HG03520 (cell line): ENCODE measurements at regions not wholly inside any gene's neighbourhood (a gene's known extent, or its start where the extent isn't known, plus 50 kb on each side); places are given as distances from the start of the nearest gene placed in this dataset.
"Not testable (repeated sequence)": the region's sequence is repeated elsewhere in the genome, so short reads cannot be mapped to it uniquely, and the experiment has no call there.

ENCODE experiments used
- ATAC-seq: cut with Tn5 transposase; IDR thresholded peaks from one replicate; pipeline ENCODE4 v1.9.1; 2021; ENCODE audit warnings: mild to moderate bottlenecking, moderate library complexity; ENCODE audit not compliant: unreplicated experiment

DNA sequence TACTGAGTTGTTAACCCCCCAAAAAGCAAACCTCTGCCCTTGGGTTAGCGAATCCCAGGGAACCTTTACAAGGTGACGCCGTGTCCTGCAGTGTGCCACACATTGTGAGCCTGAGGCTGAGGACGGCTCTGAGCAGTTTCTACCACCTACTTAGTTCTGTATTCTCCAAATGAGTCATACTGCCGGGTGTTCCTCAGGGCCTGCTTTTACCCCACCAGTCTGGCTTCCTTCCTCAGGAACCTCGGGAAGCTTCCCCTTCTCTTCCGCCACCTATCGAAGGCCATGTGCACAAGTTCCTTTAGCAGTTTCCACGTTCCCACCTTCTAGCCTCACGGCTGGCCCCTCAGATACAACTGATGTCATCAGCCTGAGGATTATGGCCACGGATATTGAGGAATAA is 384.0 kb upstream of the TPM1 start:
- peak; percentile 56 for ATAC-seq

DNA sequence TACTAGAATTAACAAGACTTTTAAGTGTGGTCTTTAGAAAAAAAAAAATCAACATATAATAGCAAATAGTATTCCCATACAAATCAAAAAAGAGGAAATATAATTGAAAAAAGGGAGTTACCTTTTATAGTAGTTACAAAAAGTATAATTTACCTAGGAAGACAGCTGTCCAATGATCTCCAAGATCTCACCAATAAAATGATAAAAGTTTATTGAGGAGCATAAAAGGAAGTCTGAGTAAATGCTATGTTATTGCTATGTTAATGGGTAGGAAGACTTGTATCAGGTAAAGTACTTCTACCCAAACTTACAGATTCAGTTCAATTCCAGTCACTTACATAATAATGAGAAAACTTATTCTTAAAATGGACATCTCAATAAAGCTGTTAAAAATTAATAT is 379.0 kb upstream of the TPM1 start:
- ATAC-seq: no peak

- no peak for ATAC-seq
Observed at GRCh38 chr15:62665449-62665848, 377.1 kb upstream of the TPM1 start.

GRCh38 chr15:62666046-62666445 is 376.5 kb upstream of the TPM1 start:
- ATAC-seq: no peak

DNA sequence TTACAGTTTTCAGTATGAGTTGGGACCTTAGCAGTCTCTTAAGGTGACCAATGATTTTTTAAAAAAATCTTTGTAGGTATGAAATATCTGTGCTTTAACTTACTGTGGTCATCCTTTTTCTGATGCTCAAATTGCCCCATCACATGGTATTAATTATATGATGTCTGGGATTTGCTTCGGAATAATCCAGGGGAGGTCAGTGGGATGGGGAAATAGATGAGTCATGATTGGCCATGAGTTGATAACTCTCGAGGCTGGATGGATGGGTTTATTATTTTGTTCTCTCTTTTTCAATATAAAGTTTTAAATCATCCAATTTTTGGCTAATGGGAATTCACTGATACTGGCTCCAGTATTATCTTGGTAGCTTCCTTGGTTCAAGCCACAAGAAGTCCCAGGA is 370.3 kb upstream of the TPM1 start:
- ATAC-seq: no peak

DNA sequence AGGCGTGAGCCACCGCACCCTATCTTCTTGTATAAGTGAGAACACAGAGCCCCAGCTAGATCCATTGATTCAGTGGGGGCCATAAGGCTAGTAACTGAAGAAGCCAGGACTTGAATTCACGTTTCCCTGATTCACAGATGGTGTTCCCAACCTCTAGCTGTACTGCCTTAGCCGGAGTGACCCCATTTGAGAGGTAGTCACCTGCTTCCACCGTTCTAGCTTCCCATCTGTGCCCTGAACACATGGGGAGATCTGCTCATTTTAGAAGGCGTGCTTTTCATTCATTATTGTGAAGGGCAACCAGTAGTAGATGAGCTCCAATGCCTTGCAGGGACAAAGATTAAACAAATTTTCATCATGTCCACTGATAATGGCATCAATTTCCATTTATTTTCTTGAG is 365.7 kb upstream of the TPM1 start:
- no peak for ATAC-seq

DNA sequence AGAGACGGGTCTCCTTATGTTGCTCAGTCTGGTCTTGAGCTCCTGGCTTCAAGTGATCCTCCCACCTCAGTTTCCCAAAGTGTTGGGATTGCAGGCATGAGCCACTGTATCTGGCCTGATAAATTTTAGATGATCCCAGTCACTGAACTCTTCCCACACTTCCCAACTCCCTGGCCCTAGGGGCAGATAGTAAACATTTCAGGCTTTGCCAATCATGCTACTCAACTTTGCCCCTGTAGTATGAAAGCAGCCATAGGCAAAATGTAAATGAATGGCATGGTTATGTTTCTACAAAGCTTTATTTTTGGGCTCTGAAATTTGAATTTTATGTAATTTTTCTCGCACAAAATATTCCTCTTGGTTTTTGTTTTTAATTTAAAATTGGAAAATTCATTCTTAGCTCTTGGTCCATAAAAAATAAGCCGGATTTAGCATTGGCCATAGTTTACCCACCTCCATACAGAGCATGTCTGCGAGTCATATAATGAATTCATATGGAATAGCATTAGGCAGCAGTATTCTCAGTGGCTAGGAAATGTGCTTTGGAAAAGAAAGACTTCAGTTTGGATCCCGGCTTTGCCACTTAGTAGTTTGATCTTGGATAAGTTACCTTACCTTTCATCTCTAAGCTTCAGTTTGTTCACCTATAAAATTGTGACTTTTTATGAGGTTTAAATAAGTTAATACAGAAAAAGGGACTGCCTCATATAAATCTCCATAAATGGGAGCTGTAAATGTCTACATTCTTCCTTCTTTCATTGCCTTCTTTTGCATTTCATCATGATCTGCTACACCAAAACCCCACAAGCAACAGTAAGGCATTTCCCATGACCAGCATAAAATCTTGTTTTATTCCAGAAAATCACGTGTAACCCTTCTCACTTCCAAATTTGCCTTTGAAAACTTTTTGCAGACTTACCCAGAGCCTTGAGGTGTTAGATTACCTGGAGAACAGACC is 360.3 kb upstream of the TPM1 start:
- no peak for ATAC-seq

GRCh38 chr15:62683192-62683591 is 359.4 kb upstream of the TPM1 start:
- ATAC-seq: not testable (repeated sequence)

DNA sequence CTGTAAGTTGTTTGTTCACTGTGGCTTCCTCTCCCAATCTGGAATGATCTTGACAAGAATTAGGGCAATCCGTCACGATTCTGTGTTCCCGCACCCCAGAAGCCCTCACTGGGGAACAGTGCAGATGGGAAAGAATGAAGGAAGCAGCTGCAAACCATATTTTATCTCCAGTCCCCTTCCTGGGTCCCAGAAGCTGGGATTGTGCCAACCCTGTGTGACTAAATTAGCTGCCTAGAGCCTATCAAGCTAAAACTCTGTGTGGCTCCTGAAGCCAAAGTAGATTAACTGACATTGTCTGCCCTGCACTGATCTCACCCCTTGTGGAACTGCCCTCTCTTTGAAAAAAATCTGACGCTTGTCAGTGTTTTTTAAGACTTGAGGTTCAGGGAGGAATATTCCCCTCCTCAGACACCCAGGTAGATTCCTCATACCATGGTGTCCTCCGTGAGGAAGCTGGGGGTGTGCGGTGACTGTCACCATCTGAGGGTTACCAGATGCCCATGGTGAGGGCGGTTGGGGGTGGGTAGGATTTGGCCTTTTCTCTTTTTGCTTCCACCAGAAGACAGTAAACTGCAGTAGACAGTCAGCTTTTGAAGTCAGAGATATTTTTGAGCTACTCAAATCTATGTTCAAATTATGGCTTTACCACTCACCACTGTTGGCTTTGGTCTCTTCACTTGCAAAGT is 358.3 kb upstream of the TPM1 start:
- no peak for ATAC-seq

GRCh38 chr15:62691008-62691407 is 351.5 kb upstream of the TPM1 start:
- no peak for ATAC-seq

- no peak for ATAC-seq
Observed at GRCh38 chr15:62697636-62698035, 344.9 kb upstream of the TPM1 start.

- no peak for ATAC-seq
Observed at GRCh38 chr15:62698646-62699045, 343.9 kb upstream of the TPM1 start.

GRCh38 chr15:62706317-62706716 is 336.2 kb upstream of the TPM1 start:
- ATAC-seq: no peak

DNA sequence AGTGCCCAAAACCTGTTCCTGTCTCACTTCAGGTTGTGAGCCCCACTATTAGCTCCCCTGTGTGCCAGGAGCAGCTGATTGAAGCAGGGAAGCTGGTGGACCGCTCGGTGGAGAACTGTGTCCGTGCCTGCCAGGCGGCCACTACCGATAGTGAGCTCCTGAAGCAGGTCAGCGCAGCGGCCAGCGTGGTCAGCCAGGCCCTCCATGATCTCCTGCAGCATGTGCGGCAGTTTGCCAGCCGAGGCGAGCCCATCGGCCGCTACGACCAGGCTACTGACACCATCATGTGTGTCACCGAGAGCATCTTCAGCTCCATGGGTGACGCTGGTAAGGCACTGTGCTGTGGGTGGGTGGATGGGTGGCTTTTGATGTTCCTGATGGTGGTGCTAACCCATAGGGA is 334.1 kb upstream of the TPM1 start:
- ATAC-seq: no peak

- no peak for ATAC-seq
Observed at GRCh38 chr15:62709261-62709660, 333.3 kb upstream of the TPM1 start.

- no peak for ATAC-seq
Observed at GRCh38 chr15:62711691-62712454, 330.7 kb upstream of the TPM1 start.

GRCh38 chr15:62712455-62712839 is 330.1 kb upstream of the TPM1 start:
- no peak for ATAC-seq

DNA sequence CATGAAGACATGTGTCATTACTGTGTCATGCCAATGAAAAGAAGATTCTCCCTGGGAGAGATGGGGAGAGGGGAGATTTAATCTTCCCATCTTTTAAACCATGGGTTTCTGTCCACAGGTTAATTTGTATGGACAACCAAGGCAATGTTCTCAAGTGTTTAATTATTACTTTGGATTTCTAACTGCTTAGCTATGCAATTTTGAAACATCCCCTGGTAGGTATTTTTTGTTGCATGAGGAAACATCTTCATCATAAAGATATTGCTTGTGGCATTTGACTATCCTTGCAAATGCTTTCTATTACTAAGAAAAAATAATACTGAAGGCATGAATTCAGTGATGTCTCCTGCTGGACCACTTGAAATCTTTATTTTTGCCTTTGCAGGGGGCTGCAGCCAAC is 326.6 kb upstream of the TPM1 start:
- ATAC-seq: no peak

DNA sequence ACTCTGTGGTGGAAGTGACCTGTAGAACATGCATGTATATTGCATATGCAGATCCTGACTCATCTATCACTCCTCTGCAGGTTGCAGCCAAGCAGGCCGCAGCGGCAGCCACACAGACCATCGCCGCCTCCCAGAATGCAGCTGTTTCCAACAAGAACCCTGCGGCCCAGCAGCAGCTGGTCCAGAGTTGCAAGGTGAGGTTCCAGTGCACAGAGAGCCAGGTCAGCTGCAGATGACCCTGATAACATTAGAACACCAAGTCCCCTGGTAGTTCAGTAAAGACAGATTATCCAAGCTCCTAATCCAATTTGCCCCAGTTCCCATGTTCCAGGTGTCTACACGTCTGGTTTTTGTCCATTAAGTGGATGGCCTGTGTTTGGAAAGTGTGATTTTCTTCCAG is 325.1 kb upstream of the TPM1 start:
- no peak for ATAC-seq

GRCh38 chr15:62719316-62719715 is 323.2 kb upstream of the TPM1 start:
- no peak for ATAC-seq

DNA sequence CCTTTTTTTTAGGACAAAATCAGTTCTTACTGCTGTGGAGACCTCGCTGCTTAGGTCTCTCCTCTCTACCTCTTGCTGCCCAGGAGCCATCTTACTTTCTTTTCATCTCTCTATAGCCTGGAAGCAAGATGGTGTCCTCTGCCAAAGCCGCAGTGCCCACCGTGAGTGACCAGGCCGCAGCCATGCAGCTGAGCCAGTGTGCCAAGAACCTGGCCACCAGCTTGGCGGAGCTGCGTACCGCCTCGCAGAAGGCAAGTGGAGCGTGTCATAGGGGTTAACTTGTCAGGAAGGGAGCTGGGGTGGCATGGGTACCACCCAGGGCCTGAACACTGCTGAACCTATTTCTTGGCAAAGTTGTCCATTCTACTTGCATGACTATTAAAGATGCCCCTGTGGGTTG is 320.3 kb upstream of the TPM1 start:
- no peak for ATAC-seq

DNA sequence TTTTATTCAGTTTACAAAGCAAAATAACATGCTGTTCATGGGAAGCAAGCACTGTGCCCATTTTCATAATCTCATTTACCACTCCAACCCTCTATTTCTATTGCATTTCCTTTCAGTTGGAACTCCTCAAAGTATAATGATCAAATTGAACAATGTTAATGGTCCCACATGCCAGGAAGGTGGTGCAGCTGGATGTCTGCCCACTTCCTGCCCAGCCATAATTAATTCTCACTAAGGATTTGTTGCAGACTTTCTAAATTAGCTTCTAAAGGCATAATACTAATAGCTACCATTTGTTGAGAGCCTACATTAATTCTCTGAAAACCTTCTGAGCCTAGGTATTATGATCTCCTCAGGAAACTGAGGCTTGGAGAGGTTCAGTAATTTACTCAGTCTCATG is 316.1 kb upstream of the TPM1 start:
- ATAC-seq: no peak
